GM10248 (cell line): ENCODE measurements at regions not wholly inside any gene's neighbourhood (a gene's known extent, or its start where the extent isn't known, plus 50 kb on each side); places are given as distances from the start of the nearest gene placed in this dataset.
"Not testable (repeated sequence)": the region's sequence is repeated elsewhere in the genome, so short reads cannot be mapped to it uniquely, and the experiment has no call there.

Experiments used
- CTCF ChIA-PET: fragments of 300-600 bp; sonication (Branson Sonifier 250); formaldehyde crosslinking; extraction: SDS; loops from one replicate; lab custom pipeline; 2021; ENCODE audit warnings: antibody characterized with exemption; lab: Yijun Ruan, JAX
- POLR2A ChIA-PET: fragments of 350-650 bp; sonication (Branson Sonifier 250); formaldehyde crosslinking; extraction: SDS; loops from one replicate; lab custom pipeline; 2020; ENCODE audit warnings: antibody characterized with exemption; lab: Yijun Ruan, JAX
- DNase-seq: peaks from one replicate; pipeline ENCODE4 v3.0.0; 2012; ENCODE audit errors: extremely low spot score
- TF ChIP-seq, protein P1 (sequence below): IDR thresholded peaks from 2 replicates; pipeline ENCODE4 v1.5.1; 2012; ENCODE audit warnings: mild to moderate bottlenecking, low read depth; ENCODE audit errors: extremely low read depth, missing control alignments, control extremely low read depth

DNA sequence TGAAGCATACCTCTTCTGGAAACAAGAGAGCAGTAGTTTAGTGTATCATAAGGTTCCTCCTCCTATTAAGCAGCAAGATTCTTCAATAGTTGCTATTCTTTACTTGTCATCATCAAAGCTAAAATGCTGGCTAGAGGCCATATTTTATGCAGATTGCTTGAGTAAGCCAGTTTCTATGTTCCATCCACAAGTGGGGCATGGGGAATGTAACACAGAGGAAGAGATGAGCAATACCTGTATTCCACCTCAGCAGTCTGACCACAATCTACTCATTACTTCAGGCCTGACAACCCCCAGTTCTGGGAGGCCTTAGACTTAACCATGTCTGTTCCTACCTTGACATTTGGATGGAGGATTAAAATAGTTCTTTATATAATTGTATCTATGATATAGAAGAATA, 423.6 kb downstream of the BTG1 start:
- no peak for DNase-seq
- ChIA-PET CTCF (no interaction called here), POLR2A (no interaction called here)
- TF ChIP-seq, protein P1, sequence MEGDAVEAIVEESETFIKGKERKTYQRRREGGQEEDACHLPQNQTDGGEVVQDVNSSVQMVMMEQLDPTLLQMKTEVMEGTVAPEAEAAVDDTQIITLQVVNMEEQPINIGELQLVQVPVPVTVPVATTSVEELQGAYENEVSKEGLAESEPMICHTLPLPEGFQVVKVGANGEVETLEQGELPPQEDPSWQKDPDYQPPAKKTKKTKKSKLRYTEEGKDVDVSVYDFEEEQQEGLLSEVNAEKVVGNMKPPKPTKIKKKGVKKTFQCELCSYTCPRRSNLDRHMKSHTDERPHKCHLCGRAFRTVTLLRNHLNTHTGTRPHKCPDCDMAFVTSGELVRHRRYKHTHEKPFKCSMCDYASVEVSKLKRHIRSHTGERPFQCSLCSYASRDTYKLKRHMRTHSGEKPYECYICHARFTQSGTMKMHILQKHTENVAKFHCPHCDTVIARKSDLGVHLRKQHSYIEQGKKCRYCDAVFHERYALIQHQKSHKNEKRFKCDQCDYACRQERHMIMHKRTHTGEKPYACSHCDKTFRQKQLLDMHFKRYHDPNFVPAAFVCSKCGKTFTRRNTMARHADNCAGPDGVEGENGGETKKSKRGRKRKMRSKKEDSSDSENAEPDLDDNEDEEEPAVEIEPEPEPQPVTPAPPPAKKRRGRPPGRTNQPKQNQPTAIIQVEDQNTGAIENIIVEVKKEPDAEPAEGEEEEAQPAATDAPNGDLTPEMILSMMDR, result no peak

DNA sequence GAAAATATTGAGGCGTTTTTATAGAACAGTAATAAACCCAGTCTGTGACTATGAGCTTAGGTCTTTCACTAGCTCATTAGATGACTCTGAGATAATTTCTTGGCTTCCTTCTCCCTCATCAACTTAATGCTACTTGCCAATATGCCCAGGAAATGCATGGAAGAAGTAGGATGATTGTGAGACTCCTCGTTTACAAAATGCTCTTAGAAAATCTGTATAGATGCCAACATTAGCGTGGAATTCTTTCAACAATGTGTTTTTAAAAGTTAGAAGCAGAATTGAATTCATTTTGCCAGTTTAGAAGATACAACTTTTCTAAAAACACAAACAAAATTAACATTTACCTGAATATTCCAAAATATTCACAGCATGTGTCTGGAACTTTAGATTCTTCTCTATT, 424.6 kb downstream of the BTG1 start:
- TF ChIP-seq, protein P1, result no peak
- no peak for DNase-seq
- POLR2A ChIA-PET, result no interaction called here
- CTCF ChIA-PET, result no interaction called here

DNA sequence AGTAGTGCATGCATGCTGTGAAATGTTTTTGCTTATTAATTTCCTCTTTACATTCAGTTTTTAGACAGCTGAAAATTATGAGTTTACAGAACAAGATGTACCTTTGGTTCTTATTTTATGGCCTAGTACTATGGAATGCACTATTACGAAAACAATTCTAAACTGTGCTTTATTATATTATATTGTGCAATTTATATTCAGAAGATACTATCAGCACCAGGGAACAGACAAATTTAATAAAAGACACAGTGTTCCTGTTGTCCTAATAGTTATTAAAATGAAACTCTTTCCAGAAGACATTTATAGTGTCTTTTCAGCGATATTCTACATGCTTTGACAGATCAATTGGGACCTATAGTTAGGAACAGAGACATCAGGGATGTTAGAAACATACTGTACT, 427.3 kb downstream of the BTG1 start:
- CTCF ChIA-PET, result no interaction called here
- DNase-seq, result no peak
- TF ChIP-seq, protein P1, result no peak
- POLR2A ChIA-PET, result no interaction called here

DNA sequence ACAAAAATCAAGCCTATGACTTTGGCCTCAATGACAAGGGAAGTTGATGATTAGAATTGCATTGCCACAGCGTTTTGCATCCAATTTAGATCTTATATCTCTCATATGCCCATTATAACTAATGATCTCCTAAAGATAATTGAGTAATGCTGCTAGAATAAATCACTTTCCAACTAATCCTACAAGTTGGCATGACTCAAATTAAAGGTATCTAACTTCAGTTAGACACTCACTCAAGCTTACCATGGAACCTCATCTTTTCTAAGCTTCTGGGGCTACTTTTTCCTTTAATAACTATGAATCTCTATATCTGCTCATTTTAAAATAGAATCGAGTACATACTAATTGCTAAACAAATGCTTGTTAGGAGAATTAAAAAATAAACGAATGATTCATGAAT, 427.8 kb downstream of the BTG1 start:
- TF ChIP-seq, protein P1, result no peak
- DNase-seq, result no peak
- ChIA-PET CTCF (no interaction called here), POLR2A (no interaction called here)

DNA sequence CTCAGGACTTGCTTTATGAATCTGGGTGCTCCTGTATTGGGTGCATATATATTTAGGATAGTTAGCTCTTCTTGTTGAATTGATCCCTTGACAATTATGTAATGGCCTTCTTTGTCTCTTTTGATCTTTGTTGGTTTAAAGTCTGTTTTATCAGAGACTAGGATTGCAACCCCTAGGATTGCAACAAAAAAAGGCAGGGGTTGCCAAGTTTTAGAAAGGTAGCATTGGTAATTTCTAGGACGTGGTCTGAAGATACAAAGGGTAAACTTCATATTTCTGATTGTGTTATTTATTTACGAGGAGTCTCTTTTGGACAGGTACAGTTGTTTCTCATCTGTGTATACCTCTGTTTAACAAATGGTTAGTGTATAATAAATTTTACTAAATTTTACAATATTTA, 433.7 kb downstream of the BTG1 start:
- POLR2A ChIA-PET, DNase-seq, CTCF ChIA-PET: not testable (repeated sequence)

DNA sequence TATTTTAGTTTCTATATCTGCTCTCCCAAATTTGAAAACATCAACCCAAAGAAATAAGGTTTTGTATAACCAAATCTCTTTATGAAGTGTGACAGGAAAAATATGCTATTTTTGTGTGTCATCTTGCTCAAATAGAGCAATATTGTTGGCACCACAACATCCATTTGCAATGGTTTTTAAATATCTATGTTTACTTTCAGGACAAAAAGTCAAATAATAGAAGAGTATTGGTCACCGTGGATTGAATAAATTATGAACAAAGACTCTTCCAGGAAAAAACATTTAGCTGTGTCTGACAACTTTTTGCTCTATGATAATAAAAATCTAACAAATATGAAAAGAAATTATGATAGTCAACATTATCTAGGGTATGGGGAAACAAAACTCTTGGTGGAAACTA, 439.2 kb downstream of the BTG1 start:
- no peak for DNase-seq
- ChIA-PET POLR2A (no interaction called here), CTCF (no interaction called here)
- TF ChIP-seq, protein P1, result no peak

DNA sequence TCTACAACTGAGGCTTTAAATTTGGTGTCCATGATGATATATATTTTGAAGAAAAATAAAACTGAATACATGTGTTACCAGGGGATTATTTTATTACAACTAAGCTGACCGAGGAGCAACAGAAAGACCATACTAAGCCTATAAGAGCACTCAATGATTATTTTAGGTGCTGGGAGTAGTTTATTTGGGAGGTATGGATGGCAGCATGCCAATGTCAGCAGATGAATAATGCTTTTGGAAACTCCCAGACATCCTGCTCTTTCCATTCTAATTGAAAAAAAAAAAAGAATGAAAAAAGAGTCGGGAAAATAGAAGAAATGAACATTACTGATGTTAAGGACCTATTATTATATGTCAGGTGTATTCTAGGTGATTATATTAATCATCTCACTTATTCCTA, 441.2 kb downstream of the BTG1 start:
- DNase-seq, result no peak
- CTCF ChIA-PET, result no interaction called here
- POLR2A ChIA-PET, result no interaction called here
- TF ChIP-seq, protein P1, result no peak
